ENCODE measurements at regions not wholly inside any gene's neighbourhood (a gene's known extent, or its start where the extent isn't known, plus 50 kb on each side); places are given as distances from the start of the nearest gene placed in this dataset.
"Not testable (repeated sequence)": the region's sequence is repeated elsewhere in the genome, so short reads cannot be mapped to it uniquely, and the experiment has no call there.

GRCh38 chr1:55517036-55517435 lies 301.9 kb upstream of the USP24 start:
- no peak for DNase-seq

- DNase-seq, result not testable (repeated sequence)
Observed at GRCh38 chr1:55514571-55514970, 299.4 kb upstream of the USP24 start.

- no peak for DNase-seq
Observed at GRCh38 chr1:55512466-55512865, 297.3 kb upstream of the USP24 start.

- no peak for DNase-seq
Observed at GRCh38 chr1:55507578-55507931, 292.4 kb upstream of the USP24 start.

- DNase-seq, result peak; percentile 40
Observed at GRCh38 chr1:55506740-55507577, 291.8 kb upstream of the USP24 start.

GRCh38 chr1:55505326-55505725 lies 290.2 kb upstream of the USP24 start:
- no peak for DNase-seq

GRCh38 chr1:55504306-55504731 lies 289.2 kb upstream of the USP24 start:
- no peak for DNase-seq

GRCh38 chr1:55503663-55504305 lies 288.6 kb upstream of the USP24 start:
- no peak for DNase-seq

- DNase-seq, result no peak
Observed at GRCh38 chr1:55500601-55501000, 285.4 kb upstream of the USP24 start.

- no peak for DNase-seq
Observed at GRCh38 chr1:55490547-55490946, 275.4 kb upstream of the USP24 start.

GRCh38 chr1:55484173-55484572 lies 269.0 kb upstream of the USP24 start:
- no peak for DNase-seq

GRCh38 chr1:55483523-55483922 lies 268.4 kb upstream of the USP24 start:
- DNase-seq, result no peak

- no peak for DNase-seq
Observed at GRCh38 chr1:55481634-55482033, 266.5 kb upstream of the USP24 start.

GRCh38 chr1:55480029-55480795 lies 265.0 kb upstream of the USP24 start:
- no peak for DNase-seq

- DNase-seq, result no peak
Observed at GRCh38 chr1:55478742-55479141, 263.6 kb upstream of the USP24 start.

- no peak for DNase-seq
Observed at GRCh38 chr1:55477953-55478352, 262.8 kb upstream of the USP24 start.

GRCh38 chr1:55476445-55477015 lies 261.4 kb upstream of the USP24 start:
- DNase-seq, result no peak

GRCh38 chr1:55474168-55474786 lies 259.1 kb upstream of the USP24 start:
- DNase-seq, result no peak

- no peak for DNase-seq
Observed at GRCh38 chr1:55473661-55474060, 258.5 kb upstream of the USP24 start.

- DNase-seq, result no peak
Observed at GRCh38 chr1:55472784-55473183, 257.6 kb upstream of the USP24 start.

- no peak for DNase-seq
Observed at GRCh38 chr1:55472115-55472514, 257.0 kb upstream of the USP24 start.

- DNase-seq, result no peak
Observed at GRCh38 chr1:55468142-55468795, 253.1 kb upstream of the USP24 start.
